GM19035 (cell line): ENCODE measurements at regions not wholly inside any gene's neighbourhood (a gene's known extent, or its start where the extent isn't known, plus 50 kb on each side); places are given as distances from the start of the nearest gene placed in this dataset.
"Not testable (repeated sequence)": the region's sequence is repeated elsewhere in the genome, so short reads cannot be mapped to it uniquely, and the experiment has no call there.

Source experiments
- ATAC-seq: cut with Tn5 transposase; IDR thresholded peaks from one replicate; pipeline ENCODE4 v1.9.1; 2021; ENCODE audit not compliant: unreplicated experiment

- no peak for ATAC-seq
Observed at GRCh38 chr2:198544461-198544860, 740.1 kb downstream of the PLCL1 start.

- no peak for ATAC-seq
Observed at GRCh38 chr2:198534756-198535155, 730.4 kb downstream of the PLCL1 start.

GRCh38 chr2:198525211-198525969 lies 721.0 kb downstream of the PLCL1 start:
- ATAC-seq, result no peak

- ATAC-seq, result no peak
Observed at GRCh38 chr2:198523710-198524109, 719.3 kb downstream of the PLCL1 start.

GRCh38 chr2:198518935-198519334 lies 714.5 kb downstream of the PLCL1 start:
- peak; percentile 60 for ATAC-seq

GRCh38 chr2:198517976-198518375 lies 713.6 kb downstream of the PLCL1 start:
- no peak for ATAC-seq

- ATAC-seq, result not testable (repeated sequence)
Observed at GRCh38 chr2:198508610-198509009, 704.2 kb downstream of the PLCL1 start.

- no peak for ATAC-seq
Observed at GRCh38 chr2:198499539-198499938, 695.1 kb downstream of the PLCL1 start.

GRCh38 chr2:198498516-198498915 lies 694.1 kb downstream of the PLCL1 start:
- no peak for ATAC-seq

GRCh38 chr2:198498048-198498447 lies 693.7 kb downstream of the PLCL1 start:
- ATAC-seq, result no peak

- no peak for ATAC-seq
Observed at GRCh38 chr2:198494931-198495330, 690.5 kb downstream of the PLCL1 start.

- ATAC-seq, result no peak
Observed at GRCh38 chr2:198490748-198491147, 686.4 kb downstream of the PLCL1 start.

GRCh38 chr2:198488964-198489363 lies 684.6 kb downstream of the PLCL1 start:
- no peak for ATAC-seq

- no peak for ATAC-seq
Observed at GRCh38 chr2:198483051-198483450, 678.7 kb downstream of the PLCL1 start.

- no peak for ATAC-seq
Observed at GRCh38 chr2:198479065-198479464, 674.7 kb downstream of the PLCL1 start.

GRCh38 chr2:198478361-198478760 lies 674.0 kb downstream of the PLCL1 start:
- no peak for ATAC-seq

- no peak for ATAC-seq
Observed at GRCh38 chr2:198476007-198476406, 671.6 kb downstream of the PLCL1 start.

- no peak for ATAC-seq
Observed at GRCh38 chr2:198471291-198471690, 666.9 kb downstream of the PLCL1 start.

- ATAC-seq, result no peak
Observed at GRCh38 chr2:198468136-198468535, 663.7 kb downstream of the PLCL1 start.

- no peak for ATAC-seq
Observed at GRCh38 chr2:198465970-198466369, 661.6 kb downstream of the PLCL1 start.

GRCh38 chr2:198456418-198456817 lies 652.0 kb downstream of the PLCL1 start:
- no peak for ATAC-seq

- no peak for ATAC-seq
Observed at GRCh38 chr2:198453866-198454265, 649.5 kb downstream of the PLCL1 start.

GRCh38 chr2:198452327-198452726 lies 647.9 kb downstream of the PLCL1 start:
- ATAC-seq, result peak; percentile 72
